ENCODE measurements at regions not wholly inside any gene's neighbourhood (a gene's known extent, or its start where the extent isn't known, plus 50 kb on each side); places are given as distances from the start of the nearest gene placed in this dataset.

DNA sequence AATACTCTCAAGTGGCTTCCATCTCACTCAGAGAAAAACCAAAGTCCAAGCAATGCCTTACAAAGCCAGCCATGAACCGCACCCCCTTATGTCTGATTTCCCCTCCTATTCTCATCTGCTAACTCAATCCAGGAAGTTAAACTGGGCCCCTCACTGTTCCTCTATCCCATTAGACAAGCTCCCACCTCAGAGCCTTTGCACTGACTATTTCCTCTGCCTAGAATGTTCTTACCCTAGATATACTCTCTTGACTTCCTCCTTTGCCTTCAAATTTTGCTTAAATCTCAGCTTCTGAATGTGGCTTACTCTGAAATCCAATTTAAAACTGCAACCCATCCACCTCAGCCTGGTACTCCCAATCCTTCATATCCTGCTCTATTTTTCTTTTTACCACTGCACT lies 257.0 kb upstream of the USP15 start:
- TF ChIP-seq, protein P1, sequence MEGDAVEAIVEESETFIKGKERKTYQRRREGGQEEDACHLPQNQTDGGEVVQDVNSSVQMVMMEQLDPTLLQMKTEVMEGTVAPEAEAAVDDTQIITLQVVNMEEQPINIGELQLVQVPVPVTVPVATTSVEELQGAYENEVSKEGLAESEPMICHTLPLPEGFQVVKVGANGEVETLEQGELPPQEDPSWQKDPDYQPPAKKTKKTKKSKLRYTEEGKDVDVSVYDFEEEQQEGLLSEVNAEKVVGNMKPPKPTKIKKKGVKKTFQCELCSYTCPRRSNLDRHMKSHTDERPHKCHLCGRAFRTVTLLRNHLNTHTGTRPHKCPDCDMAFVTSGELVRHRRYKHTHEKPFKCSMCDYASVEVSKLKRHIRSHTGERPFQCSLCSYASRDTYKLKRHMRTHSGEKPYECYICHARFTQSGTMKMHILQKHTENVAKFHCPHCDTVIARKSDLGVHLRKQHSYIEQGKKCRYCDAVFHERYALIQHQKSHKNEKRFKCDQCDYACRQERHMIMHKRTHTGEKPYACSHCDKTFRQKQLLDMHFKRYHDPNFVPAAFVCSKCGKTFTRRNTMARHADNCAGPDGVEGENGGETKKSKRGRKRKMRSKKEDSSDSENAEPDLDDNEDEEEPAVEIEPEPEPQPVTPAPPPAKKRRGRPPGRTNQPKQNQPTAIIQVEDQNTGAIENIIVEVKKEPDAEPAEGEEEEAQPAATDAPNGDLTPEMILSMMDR (IDR thresholded peaks at IDR 0.05) = no peak
- Histone ChIP-seq H3K36me3 (replicated peaks in 1 of 2; ENCODE audit: control insufficient read depth in 1 of 2, insufficient read depth in 2 of 2, low read length in 2 of 2) (no peaks in the 10 kb centered on the region), H3K79me2 (ENCODE audit: insufficient read depth, low read length) (no peaks in the 10 kb centered on the region), H3K9me3 (replicated peaks in 1 of 2; ENCODE audit: control insufficient read depth in 1 of 2, insufficient read depth in 1 of 2, low read length in 2 of 2) (no peaks in the 10 kb centered on the region), H2AFZ (ENCODE audit: insufficient read depth, low read depth, low read length, poor library complexity, severe bottlenecking) (peak overlapping the region; percentile 15), H3K27me3 (ENCODE audit: control insufficient read depth in 2 of 2, insufficient read depth in 2 of 2, low read length in 2 of 2) (no peaks in the 10 kb centered on the region), H3K4me2 (replicated peaks; ENCODE audit: extremely low read depth, low read length, poor library complexity, severe bottlenecking) (peak overlapping the region; percentile 56), H4K20me1 (ENCODE audit: insufficient read depth, low read length) (no peaks in the 10 kb centered on the region), H3K27ac (ENCODE audit: low read depth in 1 of 2, low read length in 2 of 2) (peak overlapping the region in 1 of 2 donors; percentile 66), H3K4me1 (ENCODE audit: control insufficient read depth in 1 of 2, insufficient read depth in 2 of 2, low read length in 2 of 2) (peaks cover 18 to 19% of the 10 kb centered on the region in 2 donors), H3K9ac (ENCODE audit: insufficient read depth, low read length, poor library complexity, severe bottlenecking) (no peak overlapping the region), H3K4me3 (replicated peaks in 1 of 3; ENCODE audit: low read depth in 2 of 3, low read length in 3 of 3) (peak overlapping the region in 1 of 3 experiments; percentile 32)
- Mint-ChIP-seq H3K4me3 (no peak overlapping the region), H3K9me3 (peaks cover 0 to 2% (median 0%) of the 10 kb centered on the region in 7 donors), H3K36me3 (no peaks in the 10 kb centered on the region), H3K27ac (no peak overlapping the region), H3K27me3 (ENCODE audit: low read depth in 3 of 3) (no peaks in the 10 kb centered on the region), H3K4me1 (peaks cover 14% of the 10 kb centered on the region)
- DNase-seq = peak in 2 of 3 donors; percentile 17 to 30
- intact Hi-C loops (cut with micrococcal nuclease) = loop anchor here in 1 of 2 donors (10.0 kb wide), 1 partner anchor 1358 kb away; no protein-coding TSS in a partner anchor
- WGBS (ENCODE audit: insufficient coverage) = 83% methylated on average over 1 of the region's 1 CpG

DNA sequence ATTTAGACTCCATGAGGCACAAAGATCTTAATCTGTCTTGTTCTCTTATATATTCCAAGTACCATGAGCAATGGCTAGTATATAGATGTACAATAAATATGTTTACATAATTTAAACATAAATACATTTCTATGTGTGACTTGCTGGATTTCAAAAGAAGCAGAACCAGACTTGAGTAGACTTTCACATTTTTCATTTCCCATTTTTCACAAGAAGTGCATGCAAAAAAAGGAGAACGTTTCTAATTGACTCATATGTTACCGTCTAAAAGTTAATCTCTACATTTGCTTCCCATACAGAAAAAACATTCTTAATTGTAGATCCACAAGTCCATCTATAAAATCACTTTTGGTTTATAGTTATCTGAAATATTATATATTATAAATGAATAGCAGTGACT lies 256.5 kb upstream of the USP15 start:
- peak overlapping the region in 1 of 2 donors; percentile 66 for H3K27ac ChIP-seq (ENCODE audit: low read depth in 1 of 2, low read length in 2 of 2)
- no CpG with 5 or more reads among the region's 2 CpGs for WGBS (ENCODE audit: insufficient coverage)
- H3K36me3 Mint-ChIP-seq = no peaks in the 10 kb centered on the region

More for the DNA sequence above, 256.5 kb upstream of the USP15 start:
- peak overlapping the region in 1 of 3 experiments; percentile 32 for H3K4me3 ChIP-seq (replicated peaks in 1 of 3; ENCODE audit: low read depth in 2 of 3, low read length in 3 of 3)
- H3K27me3 ChIP-seq (ENCODE audit: control insufficient read depth in 2 of 2, insufficient read depth in 2 of 2, low read length in 2 of 2) = no peaks in the 10 kb centered on the region
- Mint-ChIP-seq H3K27ac (no peak overlapping the region), H3K4me3 (no peak overlapping the region), H3K9me3 (peaks cover 0 to 2% (median 0%) of the 10 kb centered on the region in 7 donors), H3K27me3 (ENCODE audit: low read depth in 3 of 3) (no peaks in the 10 kb centered on the region), H3K4me1 (peaks cover 11% of the 10 kb centered on the region)
- H3K79me2 ChIP-seq (ENCODE audit: insufficient read depth, low read length) = no peaks in the 10 kb centered on the region
- H4K20me1 ChIP-seq (ENCODE audit: insufficient read depth, low read length) = no peaks in the 10 kb centered on the region
- H3K4me1 ChIP-seq (ENCODE audit: control insufficient read depth in 1 of 2, insufficient read depth in 2 of 2, low read length in 2 of 2) = peaks cover 18 to 19% of the 10 kb centered on the region in 2 donors
- H3K4me2 ChIP-seq (replicated peaks; ENCODE audit: extremely low read depth, low read length, poor library complexity, severe bottlenecking) = peak overlapping the region; percentile 56
- no peaks in the 10 kb centered on the region for H3K36me3 ChIP-seq (replicated peaks in 1 of 2; ENCODE audit: control insufficient read depth in 1 of 2, insufficient read depth in 2 of 2, low read length in 2 of 2)
- DNase-seq = peak; percentile 21 to 45 (median 40)
- no peak overlapping the region for H3K9ac ChIP-seq (ENCODE audit: insufficient read depth, low read length, poor library complexity, severe bottlenecking)
- TF ChIP-seq, protein P1 (IDR thresholded peaks at IDR 0.05) = no peak
- intact Hi-C loops (cut with micrococcal nuclease) = loop anchor here in 1 of 2 donors (10.0 kb wide), 1 partner anchor 1359 kb away; no protein-coding TSS in a partner anchor
- H2AFZ ChIP-seq (ENCODE audit: insufficient read depth, low read depth, low read length, poor library complexity, severe bottlenecking) = no peak overlapping the region
- H3K9me3 ChIP-seq (replicated peaks in 1 of 2; ENCODE audit: control insufficient read depth in 1 of 2, insufficient read depth in 1 of 2, low read length in 2 of 2) = no peaks in the 10 kb centered on the region

Measured in CD14-positive monocyte (primary cell).